ENCODE measurements at regions not wholly inside any gene's neighbourhood (a gene's known extent, or its start where the extent isn't known, plus 50 kb on each side); places are given as distances from the start of the nearest gene placed in this dataset.

DNA sequence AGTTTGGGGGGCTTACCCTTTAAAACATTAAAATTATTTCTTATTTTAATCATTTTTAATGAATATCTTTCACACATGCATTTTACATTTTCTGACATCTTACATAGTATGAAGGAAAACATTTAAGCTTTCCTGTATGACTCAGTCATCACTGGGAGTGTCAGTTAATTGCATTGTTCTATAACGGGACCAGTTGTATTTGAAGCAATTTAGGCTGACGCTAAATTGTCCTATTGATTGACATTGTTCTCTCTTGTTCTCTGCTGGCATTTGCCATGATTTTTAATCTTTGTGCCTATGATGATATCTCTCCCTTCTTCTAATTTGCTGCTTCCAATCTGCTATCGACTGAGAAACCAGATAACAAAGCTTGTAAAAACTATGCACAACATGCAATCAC is 190.5 kb upstream of the PIRT start:
- no peak overlapping the region for H3K27ac Mint-ChIP-seq
- no peak overlapping the region for H3K4me3 Mint-ChIP-seq
- Histone ChIP-seq H3T11ph (ENCODE audit: low read length) (no peak overlapping the region), H3K27ac (ENCODE audit: insufficient read length, low read depth, low read length) (no peak overlapping the region), H3K18ac (ENCODE audit: insufficient read length, low read depth, low read length) (no peak overlapping the region), H2BK5ac (ENCODE audit: insufficient read length, low read length) (no peak overlapping the region), H3K14ac (ENCODE audit: insufficient read depth, low read length) (no peak overlapping the region), H2BK120ac (ENCODE audit: low read depth, low read length, poor library complexity, severe bottlenecking) (no peak overlapping the region), H3K23ac (ENCODE audit: insufficient read length, low read depth, low read length) (no peak overlapping the region), H3K56ac (ENCODE audit: insufficient read length, low read depth, low read length) (no peak overlapping the region), H3K9ac (ENCODE audit: extremely low read depth, insufficient read length, low read length) (no peak overlapping the region), H2BK20ac (ENCODE audit: low read depth, low read length, poor library complexity, severe bottlenecking) (no peak overlapping the region), H3K4ac (ENCODE audit: low read depth, low read length) (no peak overlapping the region), H2BK15ac (ENCODE audit: low read depth, low read length) (no peak overlapping the region), H3K23me2 (ENCODE audit: insufficient read length, low read depth, low read length, poor library complexity, severe bottlenecking) (no peaks in the 10 kb centered on the region), H2BK12ac (ENCODE audit: insufficient read length, low read depth, low read length) (no peak overlapping the region), H4K8ac (replicated peaks; ENCODE audit: insufficient read length, low read depth, low read length) (no peak overlapping the region), H3K4me2 (ENCODE audit: insufficient read depth, insufficient read length, low read length) (no peak overlapping the region), H3K27me3 (ENCODE audit: insufficient read depth, low read length) (no peaks in the 10 kb centered on the region), H4K20me1 (ENCODE audit: control insufficient read depth, insufficient read depth, insufficient read length) (no peaks in the 10 kb centered on the region), H4K91ac (ENCODE audit: insufficient read length, low read depth, low read length) (no peak overlapping the region), H2AFZ (ENCODE audit: low read length) (no peak overlapping the region), H3K4me1 (ENCODE audit: insufficient read depth, low read length) (peaks cover 7% of the 10 kb centered on the region; the same call in 1 of the 2 replicates), H4K5ac (ENCODE audit: insufficient read length, low read depth, low read length) (no peak overlapping the region), H3K9me3 (ENCODE audit: control insufficient read depth, low read depth, low read length) (no peaks in the 10 kb centered on the region), H3K79me2 (ENCODE audit: insufficient read depth, low read length) (no peaks in the 10 kb centered on the region), H2AK5ac (ENCODE audit: insufficient read length, low read length) (no peak overlapping the region), H3K79me1 (ENCODE audit: insufficient read depth, low read depth, low read length, poor library complexity, severe bottlenecking) (no peaks in the 10 kb centered on the region)
- no peaks in the 10 kb centered on the region; a peak in 1 of 7 replicates for H3K36me3 Mint-ChIP-seq (ENCODE audit: insufficient read depth in 1 of 3, low read depth in 3 of 3)
- no CpG with 5 or more reads among the region's 3 CpGs for WGBS (ENCODE audit: extremely low coverage, insufficient read length, low lambda C conversion rate)
- no peaks in the 10 kb centered on the region for H3K9me3 Mint-ChIP-seq
- TF ChIP-seq, protein P1, sequence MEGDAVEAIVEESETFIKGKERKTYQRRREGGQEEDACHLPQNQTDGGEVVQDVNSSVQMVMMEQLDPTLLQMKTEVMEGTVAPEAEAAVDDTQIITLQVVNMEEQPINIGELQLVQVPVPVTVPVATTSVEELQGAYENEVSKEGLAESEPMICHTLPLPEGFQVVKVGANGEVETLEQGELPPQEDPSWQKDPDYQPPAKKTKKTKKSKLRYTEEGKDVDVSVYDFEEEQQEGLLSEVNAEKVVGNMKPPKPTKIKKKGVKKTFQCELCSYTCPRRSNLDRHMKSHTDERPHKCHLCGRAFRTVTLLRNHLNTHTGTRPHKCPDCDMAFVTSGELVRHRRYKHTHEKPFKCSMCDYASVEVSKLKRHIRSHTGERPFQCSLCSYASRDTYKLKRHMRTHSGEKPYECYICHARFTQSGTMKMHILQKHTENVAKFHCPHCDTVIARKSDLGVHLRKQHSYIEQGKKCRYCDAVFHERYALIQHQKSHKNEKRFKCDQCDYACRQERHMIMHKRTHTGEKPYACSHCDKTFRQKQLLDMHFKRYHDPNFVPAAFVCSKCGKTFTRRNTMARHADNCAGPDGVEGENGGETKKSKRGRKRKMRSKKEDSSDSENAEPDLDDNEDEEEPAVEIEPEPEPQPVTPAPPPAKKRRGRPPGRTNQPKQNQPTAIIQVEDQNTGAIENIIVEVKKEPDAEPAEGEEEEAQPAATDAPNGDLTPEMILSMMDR (conservative IDR thresholded peaks at IDR 0.05) = no peak
- no peaks in the 10 kb centered on the region for H3K27me3 Mint-ChIP-seq (ENCODE audit: low read depth)
- DNase-seq = no peak
- peaks cover 28 to 33% of the 10 kb centered on the region in 2 experiments for H3K4me1 Mint-ChIP-seq
